ENCODE measurements at regions not wholly inside any gene's neighbourhood (a gene's known extent, or its start where the extent isn't known, plus 50 kb on each side); places are given as distances from the start of the nearest gene placed in this dataset.

GRCh38 chr3:31172336-31172735 is 277.9 kb upstream of the GADL1 start:
- intact Hi-C loops (cut with micrococcal nuclease) = no loop called here
- no peaks in the 10 kb centered on the region for H3K27me3 ChIP-seq (ENCODE audit: control insufficient read depth in 2 of 2, insufficient read depth in 2 of 2, low read length in 2 of 2)
- H4K20me1 ChIP-seq (replicated peaks; ENCODE audit: control insufficient read depth, extremely low read depth, insufficient read depth, low read length) = no peaks in the 10 kb centered on the region
- no peak overlapping the region for H3K4me3 ChIP-seq (replicated peaks in 1 of 3; ENCODE audit: insufficient read depth in 1 of 3, low read depth in 1 of 3, low read length in 3 of 3)
- BruUV-seq (replicated peaks) = no TSS peak
- no peaks in the 10 kb centered on the region for H3K79me2 ChIP-seq (ENCODE audit: control insufficient read depth, insufficient read depth, low read length)
- ChIA-PET POLR2A (no interaction called here), CTCF (interaction anchor here (1.4 kb wide), 1 partner anchor 38 kb away, joined by 3 read pairs; no protein-coding TSS in a partner anchor)
- no peaks in the 10 kb centered on the region for H3K9me3 ChIP-seq (replicated peaks; ENCODE audit: control insufficient read depth, insufficient read depth, low read length)
- H3K9me1 ChIP-seq (replicated peaks; ENCODE audit: control insufficient read depth, extremely low read depth, insufficient read depth, low read length) = no peaks in the 10 kb centered on the region
- dilution Hi-C loops (cut with MboI; ENCODE audit: extremely low pct_ligation_motif_present, low sequenced_read_pairs) = no loop called here
- H3K27ac ChIP-seq (ENCODE audit: insufficient read depth, low read depth, low read length) = no peak overlapping the region
- peaks cover under 1% of the 10 kb centered on the region for H3K4me1 ChIP-seq (ENCODE audit: control insufficient read depth, extremely low read depth, insufficient read depth, low read length)
- TF ChIP-seq POLR2A (IDR thresholded peaks at IDR 0.05; ENCODE audit: low read depth, low read length) = no peak
- TF ChIP-seq, protein P1, sequence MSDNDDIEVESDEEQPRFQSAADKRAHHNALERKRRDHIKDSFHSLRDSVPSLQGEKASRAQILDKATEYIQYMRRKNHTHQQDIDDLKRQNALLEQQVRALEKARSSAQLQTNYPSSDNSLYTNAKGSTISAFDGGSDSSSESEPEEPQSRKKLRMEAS (IDR thresholded peaks at IDR 0.05; ENCODE audit: insufficient read depth, insufficient read length) = no peak
- TF ChIP-seq JUN (IDR thresholded peaks at IDR 0.05; ENCODE audit: borderline replicate concordance, insufficient read depth, insufficient read length, low read depth) = no peak
- no peak for TF ChIP-seq FOS (IDR thresholded peaks at IDR 0.05; ENCODE audit: borderline replicate concordance, insufficient read depth, low read length)
- no peak for TF ChIP-seq EZH2 (IDR thresholded peaks at IDR 0.05; ENCODE audit: borderline replicate concordance, low read depth, low read length, severe bottlenecking)
- no peak for TF ChIP-seq CTCF (IDR thresholded peaks at IDR 0.05; ENCODE audit: extremely low read depth in 1 of 2, insufficient read depth in 1 of 2, low read depth in 1 of 2, low read length in 2 of 2)
- no peak for TF ChIP-seq POLR2AphosphoS5 (IDR thresholded peaks at IDR 0.05; ENCODE audit: insufficient read depth, low read depth, low read length)
- TF ChIP-seq MYC (IDR thresholded peaks at IDR 0.05; ENCODE audit: low read depth, low read length) = no peak
- TF ChIP-seq GATA2 (IDR thresholded peaks at IDR 0.05; ENCODE audit: insufficient read depth, insufficient read length, low read depth, low read length) = no peak
- no peaks in the 10 kb centered on the region for H3K36me3 ChIP-seq (ENCODE audit: control insufficient read depth in 2 of 2, extremely low read depth in 1 of 2, insufficient read depth in 2 of 2, low read length in 2 of 2)
- FAIRE-seq = no peak
- H3K4me2 ChIP-seq (ENCODE audit: insufficient read depth, low read length) = no peak overlapping the region
- no peak overlapping the region for H3K9ac ChIP-seq (replicated peaks; ENCODE audit: extremely low read depth, insufficient read depth, low read length)
- no peak overlapping the region for H2AFZ ChIP-seq (ENCODE audit: low read depth, low read length)
- no peak for DNase-seq (ENCODE audit: low read depth, low spot score)

All from endothelial cell of umbilical vein (primary cell).